GM12878 (cell line): ENCODE measurements at regions not wholly inside any gene's neighbourhood (a gene's known extent, or its start where the extent isn't known, plus 50 kb on each side); places are given as distances from the start of the nearest gene placed in this dataset.

Source experiments
- ATAC-seq: fragments of 200-7000 bp; cut with Tn5 transposase; 3 replicates; pipeline ENCODE4 v1.9.1; 2020; ENCODE audit warnings: mild to moderate bottlenecking, moderate library complexity
- BruUV-seq: library from RNA; stranded (reverse); fragments of 400-500 nt; replicated peaks from 2 replicates; lab custom pipeline; 2021; lab: Mats Ljungman, UMichigan
- CTCF ChIA-PET: fragments of 300-600 bp; sonication (Branson Sonifier 250); formaldehyde crosslinking; extraction: SDS; loops from one replicate; lab custom pipeline; 2021; ENCODE audit warnings: inconsistent platforms; lab: Yijun Ruan, JAX
- POLR2A ChIA-PET: fragments of 350-600 bp; formaldehyde crosslinking; extraction: SDS; loops from one replicate; lab custom pipeline; 2021; ENCODE audit warnings: inconsistent platforms; lab: Charles Lee
- RAD21 ChIA-PET: fragments of 300-600 bp; sonication (Branson Sonifier 250); formaldehyde crosslinking; loops from one replicate; lab custom pipeline; 2023; ENCODE audit warnings: antibody characterized with exemption; ENCODE audit not compliant: unreplicated experiment; lab: Charles Lee
- SMC1A ChIA-PET: fragments of 300-600 bp; sonication (Branson Sonifier 250); formaldehyde crosslinking; loops from one replicate; lab custom pipeline; 2023; ENCODE audit not compliant: unreplicated experiment, uncharacterized antibody; lab: Charles Lee
- DNase-seq: peaks from one replicate; pipeline ENCODE4 v3.0.0-alpha.2; 2011; ENCODE audit warnings: low read depth, low spot score
- FAIRE-seq: peaks from 3 replicates; lab custom pipeline; 2011; peaks lifted over from hg19 to GRCh38; lab: Jason Lieb, UNC
- H2AFZ ChIP-seq: 2 replicates; pipeline ENCODE4 v1.6.0; 2011; ENCODE audit warnings: low read depth, low read length, control low read depth; ENCODE audit not compliant: control insufficient read depth
- H3K27ac ChIP-seq: 2 replicates; pipeline ENCODE4 v1.5.1; 2011; ENCODE audit warnings: control low read depth; ENCODE audit not compliant: control insufficient read depth, insufficient read depth
- H3K27me3 ChIP-seq, 2 experiments: replicated peaks in 1 of 2; 2 replicates each; pipeline versions ENCODE4 v1.6.0 to v1.6.1; 2011; ENCODE audit warnings: low read length in 1 of 2; ENCODE audit not compliant: control insufficient read depth in 2 of 2, insufficient read depth in 2 of 2
- H3K36me3 ChIP-seq, 2 experiments: 2 replicates each; pipeline ENCODE4 v1.5.1; 2011; ENCODE audit warnings: low read length in 1 of 2; ENCODE audit not compliant: control insufficient read depth in 2 of 2, insufficient read depth in 2 of 2
- H3K4me1 ChIP-seq: 2 replicates; pipeline ENCODE4 v1.6.1; 2011; ENCODE audit warnings: mild to moderate bottlenecking, low read length, moderate library complexity, mixed read lengths; ENCODE audit not compliant: control insufficient read depth, insufficient read depth
- H3K4me2 ChIP-seq: 2 replicates; pipeline ENCODE4 v1.6.0; 2011; ENCODE audit warnings: control low read depth; ENCODE audit not compliant: control insufficient read depth, insufficient read depth
- H3K4me3 ChIP-seq: fragments of 200-600 bp; sonication (generic); 2 replicates; pipeline ENCODE4 v1.5.1; 2016
- H3K79me2 ChIP-seq: 2 replicates; pipeline ENCODE4 v1.6.0; 2011; ENCODE audit warnings: low read length; ENCODE audit not compliant: control insufficient read depth, insufficient read depth
- H3K9ac ChIP-seq: 2 replicates; pipeline ENCODE4 v1.8.0; 2011; ENCODE audit warnings: low read length, control low read depth, mixed read lengths; ENCODE audit not compliant: control insufficient read depth, insufficient read depth
- H3K9me3 ChIP-seq: replicated peaks from 3 replicates; pipeline ENCODE4 v1.5.1; 2011; ENCODE audit warnings: mild to moderate bottlenecking, low read length; ENCODE audit not compliant: control insufficient read depth, insufficient read depth
- H4K20me1 ChIP-seq: 2 replicates; pipeline ENCODE4 v1.6.0; 2011; ENCODE audit not compliant: control insufficient read depth, insufficient read depth
- ASH2L ChIP-seq: fragments of 300-600, 200-600 bp; sonication (generic); IDR thresholded peaks from 2 replicates; pipeline ENCODE4 v1.6.1; 2017; ENCODE audit warnings: low read depth, mild to moderate bottlenecking, borderline replicate concordance
- CUX1 ChIP-seq: IDR thresholded peaks from 2 replicates; pipeline ENCODE4 v1.6.1; 2012; ENCODE audit warnings: improper control_type of control experiment, low read depth, low read length; ENCODE audit not compliant: insufficient replicate concordance
- E2F4 ChIP-seq: IDR thresholded peaks from 2 replicates; pipeline ENCODE4 v1.6.1; 2012; ENCODE audit warnings: low read depth, low read length, improper control_type of control experiment
- EED ChIP-seq: sonication (generic); IDR thresholded peaks from 2 replicates; pipeline ENCODE4 v1.6.1; 2016; ENCODE audit warnings: antibody characterized with exemption, low read depth
- ELK1 ChIP-seq: IDR thresholded peaks from 2 replicates; pipeline ENCODE4 v1.6.1; 2012; ENCODE audit warnings: low read depth, low read length, improper control_type of control experiment
- IKZF1 ChIP-seq: fragments of 450-650 bp; conservative IDR thresholded peaks from 2 replicates; pipeline ENCODE4 v1.6.1; 2017; ENCODE audit warnings: antibody characterized with exemption, mild to moderate bottlenecking
- JUNB ChIP-seq: IDR thresholded peaks from 2 replicates; pipeline ENCODE4 v1.6.1; 2016; ENCODE audit warnings: antibody characterized with exemption, mild to moderate bottlenecking
- KLF5 ChIP-seq: fragments of 450-650 bp; IDR thresholded peaks from 2 replicates; pipeline ENCODE4 v1.6.1; 2014; ENCODE audit warnings: mild to moderate bottlenecking; ENCODE audit not compliant: partially characterized antibody
- RAD51 ChIP-seq: fragments of 450-650 bp; IDR thresholded peaks from 2 replicates; pipeline ENCODE4 v1.6.1; 2016; ENCODE audit warnings: moderate library complexity, mild to moderate bottlenecking, inconsistent platforms
- RUNX3 ChIP-seq: IDR thresholded peaks from 2 replicates; pipeline ENCODE4 v1.6.1; 2012; ENCODE audit warnings: low read length, inconsistent platforms
- SREBF1 ChIP-seq: IDR thresholded peaks from 2 replicates; pipeline ENCODE4 v1.6.1; 2012; ENCODE audit warnings: mild to moderate bottlenecking, low read length
- SRF ChIP-seq, 2 experiments: IDR thresholded peaks; 2 replicates each; pipeline ENCODE4 v1.6.1; 2011; ENCODE audit warnings: low read depth in 2 of 2, low read length in 2 of 2, mild to moderate bottlenecking in 1 of 2, moderate library complexity in 1 of 2
- ZBED1 ChIP-seq: IDR thresholded peaks from 2 replicates; pipeline ENCODE4 v1.6.1; 2016; ENCODE audit warnings: borderline replicate concordance
- ZNF274 ChIP-seq: IDR thresholded peaks from one replicate; pipeline ENCODE4 v1.8.0; 2011; ENCODE audit not compliant: insufficient read length, insufficient read depth
- ZNF622 ChIP-seq: fragments of 450-650 bp; IDR thresholded peaks from 2 replicates; pipeline ENCODE4 v1.6.1; 2017; ENCODE audit warnings: mild to moderate bottlenecking, inconsistent platforms
- ZSCAN29 ChIP-seq: fragments of 450-650 bp; IDR thresholded peaks from 2 replicates; pipeline ENCODE4 v1.6.1; 2017; ENCODE audit warnings: mild to moderate bottlenecking, moderate library complexity
- WGBS: methylation state at CpG from one replicate; pipeline ENCODE4 v1.1.6; 2016; ENCODE audit warnings: low lambda C conversion rate; ENCODE audit not compliant: insufficient replicate concordance, insufficient coverage; ENCODE audit errors: missing lambda C conversion rate; 5-methylcytosine and 5-hydroxymethylcytosine counted together
- in situ Hi-C: fragments of 300-500 bp; cut with MboI; formaldehyde crosslinking; loops from 9 replicates; pipeline ENCODE4 v1.14.3; 2018; ENCODE audit warnings: mixed read lengths
- intact Hi-C: fragments of 100-400 bp; cut with micrococcal nuclease; formaldehyde crosslinking; loops from one replicate; pipeline ENCODE4 v1.14.2; 2022; ENCODE audit not compliant: unreplicated experiment

GRCh38 chr1:167148421-167148820 lies 54.5 kb downstream of the STYXL2 start:
- Histone ChIP-seq H3K4me2 (no peak overlapping the region), H3K9me3 (no peaks in the 10 kb centered on the region; the same call in 2 of the 3 replicates), H3K79me2 (no peaks in the 10 kb centered on the region), H3K4me1 (no peaks in the 10 kb centered on the region), H3K27ac (no peak overlapping the region), H3K36me3 (no peaks in the 10 kb centered on the region), H4K20me1 (no peaks in the 10 kb centered on the region), H3K9ac (no peak overlapping the region), H3K4me3 (no peak overlapping the region), H3K27me3 (no peaks in the 10 kb centered on the region), H2AFZ (no peak overlapping the region)
- DNase-seq (no peak), ATAC-seq (no peak), FAIRE-seq (no peak)
- TF ChIP-seq ZNF622 (no peak), RAD51 (no peak), ASH2L (no peak), ELK1 (no peak), JUNB (no peak), CUX1 (no peak), ZSCAN29 (no peak), SREBF1 (no peak), IKZF1 (no peak), ZNF274 (no peak), EED (no peak), E2F4 (no peak), RUNX3 (no peak), ZBED1 (no peak), KLF5 (no peak), SRF (IDR thresholded peaks at IDR 0.05; ENCODE audit: low read depth in 2 of 2, low read length in 2 of 2) (no peak)
- SMC1A ChIA-PET: interaction anchor here (0.5 to 0.8 kb wide), 5 partner anchors 8 to 238 kb away, joined by 3 to 5 read pairs (median 3); no protein-coding TSS in a partner anchor
- WGBS: 91% methylated on average over 1 of the region's 1 CpG
- RAD21 ChIA-PET: no interaction called here
- intact Hi-C loops: no loop called here
- POLR2A ChIA-PET: interaction anchor here (0.7 kb wide), 1 partner anchor 418 kb away, joined by 3 read pairs; no protein-coding TSS in a partner anchor
- in situ Hi-C loops: no loop called here
- CTCF ChIA-PET: interaction anchor here (0.7 to 0.8 kb wide), 2 partner anchors 12 to 19 kb away, joined by 4 read pairs; no protein-coding TSS in a partner anchor
- no TSS peak for BruUV-seq
